HK-2 (cell line): ENCODE measurements at regions not wholly inside any gene's neighbourhood (a gene's known extent, or its start where the extent isn't known, plus 50 kb on each side); places are given as distances from the start of the nearest gene placed in this dataset.
A peak's percentile ranks its signal among the peaks of the same experiment; 100 is the strongest.

ENCODE experiments used
- DNase-seq: peaks from one replicate; pipeline ENCODE4 v3.0.0-alpha.2; 2018; ENCODE audit not compliant: unreplicated experiment

DNA sequence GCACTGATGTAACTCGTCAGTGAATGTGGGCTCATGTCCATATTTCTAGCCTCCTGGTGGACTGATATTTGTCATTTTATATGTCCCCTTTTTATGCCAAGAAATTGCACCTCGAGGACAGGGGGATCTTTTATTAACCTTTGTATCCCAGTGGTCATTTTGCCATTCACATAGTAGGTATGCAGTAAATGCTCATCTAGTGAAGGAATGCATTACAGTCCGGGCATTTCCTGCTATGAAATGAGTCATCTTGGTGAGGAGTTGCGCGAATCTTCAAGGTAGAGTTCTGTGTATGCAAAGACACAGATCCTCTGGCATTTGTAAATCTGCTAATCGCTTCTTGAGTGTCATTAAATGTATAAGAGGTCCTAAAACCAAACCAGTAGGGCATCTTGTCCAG is 755.5 kb upstream of the ADAMTS16 start:
- no peak for DNase-seq

- no peak for DNase-seq
Observed at GRCh38 chr5:4386152-4386551, 754.0 kb upstream of the ADAMTS16 start.

- no peak for DNase-seq
Observed at GRCh38 chr5:4387290-4387689, 752.8 kb upstream of the ADAMTS16 start.

DNA sequence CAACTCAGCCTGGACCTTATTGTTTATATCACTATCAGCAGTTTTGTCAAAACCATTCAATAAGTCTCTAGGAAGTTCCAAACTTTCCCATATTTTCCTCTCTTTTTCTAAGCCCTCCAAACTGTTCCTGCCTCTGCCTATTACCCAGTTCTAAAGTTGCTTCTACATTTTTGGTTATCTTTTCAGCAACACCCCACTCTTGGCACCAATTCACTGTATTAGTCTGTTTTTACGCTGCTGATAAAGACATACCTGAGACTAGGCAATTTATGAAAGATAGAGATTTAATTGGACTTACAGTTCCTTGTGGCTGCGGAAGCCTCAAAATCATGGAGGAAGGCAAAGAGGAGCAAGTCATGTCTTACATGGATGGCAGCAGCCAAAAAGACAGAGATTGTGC is 744.4 kb upstream of the ADAMTS16 start:
- no peak for DNase-seq

DNA sequence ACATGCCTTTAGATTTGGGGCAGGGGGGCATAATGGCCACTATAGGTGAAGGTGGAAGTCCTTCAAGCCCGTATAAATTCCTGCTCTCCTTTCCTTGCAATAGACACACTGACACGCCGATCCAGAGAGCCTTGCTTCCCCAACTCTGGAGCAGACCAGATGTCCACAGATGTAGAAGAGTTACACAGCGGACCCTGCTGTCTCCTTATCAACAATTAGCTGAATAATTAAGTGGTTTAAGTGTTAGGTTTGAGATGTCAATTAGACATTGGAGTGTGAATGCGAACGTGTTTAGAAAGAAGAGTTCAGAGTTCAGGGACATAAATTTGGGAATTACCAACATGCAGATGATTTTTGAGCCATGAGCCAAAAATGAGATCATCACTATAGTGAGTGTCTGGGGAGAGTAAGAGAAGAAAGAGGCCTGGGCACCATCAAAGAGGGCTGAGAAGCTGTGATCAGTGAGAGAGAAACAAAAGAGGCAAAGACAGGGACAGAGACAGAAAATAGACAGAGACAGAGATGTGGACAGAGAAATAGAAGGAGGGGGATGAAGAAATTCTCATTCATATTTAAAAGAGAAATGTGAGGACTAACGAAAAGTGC is 734.4 kb upstream of the ADAMTS16 start:
- DNase-seq, result no peak

DNA sequence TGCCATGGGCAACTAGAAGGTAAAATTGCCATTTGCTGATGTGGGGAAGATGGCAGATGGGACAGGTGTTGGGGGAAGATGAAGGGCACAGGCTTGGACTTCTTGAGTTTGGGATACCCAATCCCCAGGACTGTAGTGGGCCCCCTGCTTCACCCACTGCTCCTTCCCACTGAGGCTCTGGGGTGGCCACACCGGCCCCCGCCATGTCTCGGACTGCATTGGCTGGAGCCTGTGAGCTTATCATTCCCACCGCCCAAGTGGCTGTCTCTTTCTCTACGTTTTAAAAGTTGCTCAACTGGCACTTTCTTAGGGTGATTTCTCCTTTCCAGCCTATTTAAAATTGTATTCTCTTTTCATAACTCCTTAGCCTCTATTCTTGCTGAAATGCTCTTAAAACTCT is 730.0 kb upstream of the ADAMTS16 start:
- DNase-seq, result no peak

- no peak for DNase-seq
Observed at GRCh38 chr5:4411664-4412063, 728.5 kb upstream of the ADAMTS16 start.

DNA sequence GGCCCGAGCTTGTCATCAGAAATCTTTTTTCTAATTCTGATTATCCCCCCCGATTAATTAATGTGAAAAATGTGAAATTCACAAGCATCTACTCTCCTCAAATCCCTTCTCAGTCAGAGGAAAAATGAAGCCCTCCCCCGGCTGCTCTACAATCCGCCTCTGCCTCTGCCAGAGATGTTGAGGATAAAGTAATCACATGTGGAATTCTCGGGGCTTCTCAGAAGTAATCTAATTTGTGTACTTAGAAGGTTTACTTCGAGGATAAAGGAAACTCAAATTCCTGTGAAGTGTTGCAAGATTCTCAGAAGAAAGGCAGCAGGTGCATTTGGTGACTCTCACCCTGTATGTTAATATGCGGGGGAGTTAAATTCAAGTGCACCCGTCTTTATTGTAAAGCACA is 726.1 kb upstream of the ADAMTS16 start:
- DNase-seq, result no peak

- no peak for DNase-seq
Observed at GRCh38 chr5:4418084-4418483, 722.0 kb upstream of the ADAMTS16 start.

GRCh38 chr5:4419281-4419680 is 720.8 kb upstream of the ADAMTS16 start:
- DNase-seq, result peak; percentile 2

GRCh38 chr5:4420177-4420576 is 720.0 kb upstream of the ADAMTS16 start:
- no peak for DNase-seq

GRCh38 chr5:4420681-4421080 is 719.4 kb upstream of the ADAMTS16 start:
- DNase-seq, result no peak

GRCh38 chr5:4422247-4422646 is 717.9 kb upstream of the ADAMTS16 start:
- no peak for DNase-seq

DNA sequence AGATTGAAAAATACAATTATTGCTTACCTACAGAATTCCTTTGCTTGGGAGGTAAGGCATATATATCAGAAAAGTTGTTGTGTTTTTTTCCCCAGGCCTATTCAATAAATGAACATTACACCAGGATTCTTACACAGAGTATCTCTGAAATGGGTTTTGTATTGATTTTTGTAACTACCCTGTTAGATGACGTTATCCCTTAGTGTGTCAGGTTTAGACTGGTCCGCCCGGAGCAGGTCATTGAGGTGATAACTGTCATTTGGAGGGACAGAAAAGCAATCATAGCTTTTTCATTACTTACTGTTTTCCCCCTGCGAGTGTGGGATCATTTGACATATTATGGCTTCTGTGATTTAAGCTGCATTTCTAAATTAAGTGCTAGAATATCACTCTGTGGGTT is 715.2 kb upstream of the ADAMTS16 start:
- no peak for DNase-seq

- DNase-seq, result no peak
Observed at GRCh38 chr5:4440536-4440935, 699.6 kb upstream of the ADAMTS16 start.

GRCh38 chr5:4442221-4442620 is 697.9 kb upstream of the ADAMTS16 start:
- DNase-seq, result no peak

DNA sequence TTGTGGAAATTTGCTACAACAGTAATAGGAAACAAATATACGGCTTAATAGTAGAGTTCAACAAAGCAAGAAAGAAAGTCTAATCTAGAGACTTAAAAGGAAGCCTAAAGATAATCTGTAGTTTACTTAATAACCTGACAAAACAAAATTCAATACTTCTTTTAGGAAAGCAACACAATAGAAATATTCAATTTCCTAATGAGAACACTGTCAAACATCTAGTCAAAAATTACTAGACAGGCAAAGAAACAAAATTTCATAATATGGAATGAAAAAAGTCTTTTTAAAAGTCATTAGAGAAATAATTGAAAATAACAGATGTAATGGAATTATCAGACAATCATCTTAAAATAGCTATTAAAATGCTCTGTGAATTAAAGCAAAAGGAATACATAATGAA is 692.5 kb upstream of the ADAMTS16 start:
- no peak for DNase-seq

DNA sequence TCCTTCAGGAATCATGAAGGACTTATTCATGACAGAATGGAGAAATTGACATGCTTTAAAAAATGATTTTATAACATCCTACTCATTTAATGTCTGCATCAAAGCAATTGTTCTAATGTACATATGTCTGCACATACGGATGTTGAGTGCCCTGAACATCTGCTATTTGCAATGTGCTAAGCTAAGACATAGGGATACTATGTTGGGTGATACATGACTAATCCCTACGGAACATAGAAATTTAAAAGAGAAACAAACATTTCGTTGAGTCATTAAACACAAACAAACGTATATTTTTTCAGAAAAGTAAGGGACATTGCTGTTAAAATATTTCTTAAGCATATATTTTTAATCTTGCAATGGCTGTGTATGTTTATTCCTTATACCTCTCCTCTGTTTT is 686.5 kb upstream of the ADAMTS16 start:
- no peak for DNase-seq

DNA sequence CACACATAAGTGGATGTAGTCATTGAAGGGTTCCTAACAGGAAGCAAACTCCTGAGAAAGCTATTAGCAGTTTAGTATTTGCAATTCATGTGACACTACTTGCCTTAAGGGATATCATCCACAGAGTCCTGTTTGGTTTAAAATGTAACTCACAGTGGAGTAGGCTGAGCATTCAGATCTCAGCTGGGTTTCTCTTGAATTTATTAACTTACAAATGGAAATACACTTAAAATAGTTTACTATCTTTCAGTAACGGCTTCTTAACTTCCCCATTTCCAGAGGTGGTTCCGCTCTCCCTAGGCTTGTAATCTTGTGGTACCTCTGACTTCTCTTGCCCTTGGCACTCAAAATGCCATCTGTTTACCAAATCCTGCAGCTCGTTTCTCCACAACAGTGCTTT is 660.7 kb upstream of the ADAMTS16 start:
- no peak for DNase-seq

DNA sequence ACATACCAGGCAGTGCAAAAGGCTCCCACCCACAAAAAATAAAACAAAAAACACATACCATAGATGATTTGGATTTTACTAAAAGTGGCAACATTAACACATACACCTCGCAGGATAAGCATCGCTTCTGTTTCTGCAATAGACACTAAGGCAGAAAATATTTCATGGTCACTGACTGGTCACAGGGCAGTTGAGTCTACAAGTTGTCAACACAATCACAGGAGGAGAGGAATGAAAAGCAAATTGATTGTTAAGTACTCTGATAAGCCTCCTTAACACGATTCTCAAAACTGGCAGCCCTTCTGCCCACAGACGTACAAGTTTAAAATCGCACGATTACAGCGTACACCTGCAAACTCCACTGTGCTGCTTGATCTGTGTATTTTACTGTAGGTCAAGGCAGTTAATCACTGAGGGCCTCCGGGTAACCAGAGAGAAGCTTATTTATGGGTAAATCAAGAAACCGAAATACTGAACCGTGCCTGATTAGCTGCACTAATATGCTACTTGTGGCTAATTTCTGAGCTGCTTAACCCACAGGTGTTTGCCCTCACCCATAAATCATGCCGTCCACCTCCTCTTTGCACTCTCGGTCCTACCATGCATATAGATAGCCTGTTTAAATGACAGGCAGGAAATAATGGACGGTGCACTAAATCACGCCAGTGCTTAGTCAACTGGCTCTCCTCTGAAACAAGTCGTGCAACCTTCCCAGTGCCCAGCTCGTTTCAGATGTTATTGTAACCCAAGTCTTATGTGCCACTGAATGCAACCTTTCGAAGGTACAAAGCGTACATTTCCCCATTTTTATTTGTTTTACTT is 659.4 kb upstream of the ADAMTS16 start:
- DNase-seq, result no peak

DNA sequence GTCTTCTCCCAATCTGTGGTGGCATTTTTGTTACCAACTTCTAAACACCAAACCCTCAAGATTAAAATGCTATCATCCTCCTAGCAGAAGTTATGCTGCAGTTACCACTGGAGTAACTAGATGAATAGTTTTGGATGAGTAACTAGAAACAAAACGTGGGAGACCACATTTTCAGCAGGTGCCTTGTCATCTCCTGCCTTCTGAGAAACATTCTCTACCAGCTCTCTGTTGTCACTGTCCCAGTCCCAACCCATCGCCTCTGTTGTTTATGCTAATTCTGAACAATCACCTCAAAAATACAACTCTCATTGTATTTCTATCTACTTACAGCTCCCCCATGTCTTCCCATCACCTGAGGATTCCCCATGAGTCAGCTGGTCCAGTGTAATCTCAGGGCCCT is 652.5 kb upstream of the ADAMTS16 start:
- no peak for DNase-seq

DNA sequence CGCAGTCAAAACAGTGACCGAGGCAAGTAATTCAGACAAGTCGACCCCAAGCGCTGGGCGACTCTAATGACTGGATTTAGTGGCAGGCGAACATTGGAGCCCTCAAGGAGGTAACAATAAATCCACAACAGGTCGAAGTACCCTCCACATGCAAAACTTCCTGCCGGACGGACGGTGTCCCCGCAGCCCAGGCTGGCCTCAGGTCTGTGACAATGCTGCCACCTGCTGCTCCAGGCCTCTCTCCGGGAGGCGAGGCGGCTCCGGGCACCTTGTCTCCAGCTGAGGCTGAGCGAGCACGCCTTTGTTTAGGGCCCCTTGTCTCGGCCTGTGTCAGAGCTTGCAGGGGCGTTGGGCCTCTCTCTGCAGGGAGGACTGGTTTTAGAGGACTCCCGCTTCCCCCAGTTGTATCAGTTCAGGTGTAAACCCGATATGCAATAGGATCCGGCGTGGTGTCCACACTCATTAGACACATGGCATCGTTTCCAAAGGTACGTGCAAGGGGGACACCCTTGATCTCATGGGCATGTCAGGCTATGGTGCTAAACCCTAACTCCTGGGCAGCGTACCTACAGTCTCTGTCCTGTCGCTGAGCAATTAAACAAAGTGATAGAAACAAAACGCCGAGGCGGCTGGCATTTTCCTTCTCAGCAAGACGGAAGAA is 628.0 kb upstream of the ADAMTS16 start:
- peak; percentile 33 for DNase-seq

DNA sequence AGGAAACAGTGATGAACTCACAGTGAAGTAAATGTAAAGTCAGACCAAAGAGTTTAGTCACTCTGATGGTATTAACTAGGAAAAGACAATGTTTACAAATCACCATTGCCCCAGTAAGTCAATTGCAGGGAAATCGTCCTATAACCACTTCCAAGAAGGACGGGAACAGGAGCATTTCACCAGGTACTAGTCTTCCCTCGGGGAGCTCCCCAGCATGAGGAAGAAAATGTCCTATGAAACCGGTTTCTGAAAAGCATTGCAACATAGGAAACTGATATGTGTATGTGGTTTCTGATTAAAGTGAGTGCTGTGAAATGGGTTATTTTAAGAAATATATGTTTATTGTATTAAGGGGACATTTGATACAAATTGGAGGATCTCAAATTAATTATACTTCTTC is 626.7 kb upstream of the ADAMTS16 start:
- no peak for DNase-seq
